ENCODE measurements at regions not wholly inside any gene's neighbourhood (a gene's known extent, or its start where the extent isn't known, plus 50 kb on each side); places are given as distances from the start of the nearest gene placed in this dataset.

- TF ChIP-seq CTCF (IDR thresholded peaks at IDR 0.05; ENCODE audit: borderline replicate concordance, extremely low read depth, low read length, poor library complexity, severe bottlenecking) = no peak
- no peak for TF ChIP-seq EZH2 (IDR thresholded peaks at IDR 0.05; ENCODE audit: borderline replicate concordance, low read depth, low read length, severe bottlenecking)
Measured at GRCh38 chr5:158381614-158382160, 522.7 kb upstream of the CLINT1 start.
